ENCODE measurements at regions not wholly inside any gene's neighbourhood (a gene's known extent, or its start where the extent isn't known, plus 50 kb on each side); places are given as distances from the start of the nearest gene placed in this dataset.

DNA sequence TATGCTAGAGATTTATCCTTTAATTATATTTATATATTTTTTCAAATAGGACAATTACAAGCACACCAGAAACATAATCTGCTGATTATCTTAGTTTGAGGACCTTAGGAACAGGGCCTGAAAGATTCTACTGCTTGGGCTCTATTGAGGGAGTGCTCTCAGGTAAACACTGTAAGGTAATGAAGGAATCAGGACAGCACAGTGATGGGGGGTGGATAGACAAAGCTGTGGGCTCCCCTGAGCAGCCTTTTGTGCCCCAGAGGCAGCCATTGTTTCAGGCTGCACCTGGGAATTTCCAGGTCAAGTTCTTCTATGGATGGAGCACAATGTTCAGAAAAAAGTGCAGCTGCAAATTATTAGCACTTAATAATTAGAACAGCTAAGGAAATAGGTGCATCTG, 848.0 kb upstream of the CADM2 start:
- TF ChIP-seq, protein P1, sequence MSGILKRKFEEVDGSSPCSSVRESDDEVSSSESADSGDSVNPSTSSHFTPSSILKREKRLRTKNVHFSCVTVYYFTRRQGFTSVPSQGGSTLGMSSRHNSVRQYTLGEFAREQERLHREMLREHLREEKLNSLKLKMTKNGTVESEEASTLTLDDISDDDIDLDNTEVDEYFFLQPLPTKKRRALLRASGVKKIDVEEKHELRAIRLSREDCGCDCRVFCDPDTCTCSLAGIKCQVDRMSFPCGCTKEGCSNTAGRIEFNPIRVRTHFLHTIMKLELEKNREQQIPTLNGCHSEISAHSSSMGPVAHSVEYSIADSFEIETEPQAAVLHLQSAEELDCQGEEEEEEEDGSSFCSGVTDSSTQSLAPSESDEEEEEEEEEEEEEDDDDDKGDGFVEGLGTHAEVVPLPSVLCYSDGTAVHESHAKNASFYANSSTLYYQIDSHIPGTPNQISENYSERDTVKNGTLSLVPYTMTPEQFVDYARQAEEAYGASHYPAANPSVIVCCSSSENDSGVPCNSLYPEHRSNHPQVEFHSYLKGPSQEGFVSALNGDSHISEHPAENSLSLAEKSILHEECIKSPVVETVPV (CRISPR knock-in tag; IDR thresholded peaks at IDR 0.05) = no peak
- TF ChIP-seq ISL1 (CRISPR knock-in tag; IDR thresholded peaks at IDR 0.05) = no peak
- no peak for TF ChIP-seq CSDC2 (CRISPR knock-in tag; IDR thresholded peaks at IDR 0.05)
- no peak for TF ChIP-seq ZFP3 (CRISPR knock-in tag; IDR thresholded peaks at IDR 0.05)
- TF ChIP-seq OSR1 (CRISPR knock-in tag; IDR thresholded peaks at IDR 0.05) = no peak
- TF ChIP-seq ZNF70 (CRISPR knock-in tag; IDR thresholded peaks at IDR 0.05) = no peak
- TF ChIP-seq, protein P2, sequence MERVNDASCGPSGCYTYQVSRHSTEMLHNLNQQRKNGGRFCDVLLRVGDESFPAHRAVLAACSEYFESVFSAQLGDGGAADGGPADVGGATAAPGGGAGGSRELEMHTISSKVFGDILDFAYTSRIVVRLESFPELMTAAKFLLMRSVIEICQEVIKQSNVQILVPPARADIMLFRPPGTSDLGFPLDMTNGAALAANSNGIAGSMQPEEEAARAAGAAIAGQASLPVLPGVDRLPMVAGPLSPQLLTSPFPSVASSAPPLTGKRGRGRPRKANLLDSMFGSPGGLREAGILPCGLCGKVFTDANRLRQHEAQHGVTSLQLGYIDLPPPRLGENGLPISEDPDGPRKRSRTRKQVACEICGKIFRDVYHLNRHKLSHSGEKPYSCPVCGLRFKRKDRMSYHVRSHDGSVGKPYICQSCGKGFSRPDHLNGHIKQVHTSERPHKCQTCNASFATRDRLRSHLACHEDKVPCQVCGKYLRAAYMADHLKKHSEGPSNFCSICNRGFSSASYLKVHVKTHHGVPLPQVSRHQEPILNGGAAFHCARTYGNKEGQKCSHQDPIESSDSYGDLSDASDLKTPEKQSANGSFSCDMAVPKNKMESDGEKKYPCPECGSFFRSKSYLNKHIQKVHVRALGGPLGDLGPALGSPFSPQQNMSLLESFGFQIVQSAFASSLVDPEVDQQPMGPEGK (CRISPR knock-in tag; IDR thresholded peaks at IDR 0.05; ENCODE audit: borderline replicate concordance) = no peak
- no peak for TF ChIP-seq ZC3H10 (CRISPR knock-in tag; IDR thresholded peaks at IDR 0.05)
- no peak for TF ChIP-seq PPARA (CRISPR knock-in tag; IDR thresholded peaks at IDR 0.05; ENCODE audit: borderline replicate concordance)
- TF ChIP-seq, protein P3, sequence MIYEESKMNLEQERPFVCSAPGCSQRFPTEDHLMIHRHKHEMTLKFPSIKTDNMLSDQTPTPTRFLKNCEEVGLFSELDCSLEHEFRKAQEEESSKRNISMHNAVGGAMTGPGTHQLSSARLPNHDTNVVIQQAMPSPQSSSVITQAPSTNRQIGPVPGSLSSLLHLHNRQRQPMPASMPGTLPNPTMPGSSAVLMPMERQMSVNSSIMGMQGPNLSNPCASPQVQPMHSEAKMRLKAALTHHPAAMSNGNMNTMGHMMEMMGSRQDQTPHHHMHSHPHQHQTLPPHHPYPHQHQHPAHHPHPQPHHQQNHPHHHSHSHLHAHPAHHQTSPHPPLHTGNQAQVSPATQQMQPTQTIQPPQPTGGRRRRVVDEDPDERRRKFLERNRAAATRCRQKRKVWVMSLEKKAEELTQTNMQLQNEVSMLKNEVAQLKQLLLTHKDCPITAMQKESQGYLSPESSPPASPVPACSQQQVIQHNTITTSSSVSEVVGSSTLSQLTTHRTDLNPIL (CRISPR knock-in tag; IDR thresholded peaks at IDR 0.05; ENCODE audit: low read depth) = no peak

DNA sequence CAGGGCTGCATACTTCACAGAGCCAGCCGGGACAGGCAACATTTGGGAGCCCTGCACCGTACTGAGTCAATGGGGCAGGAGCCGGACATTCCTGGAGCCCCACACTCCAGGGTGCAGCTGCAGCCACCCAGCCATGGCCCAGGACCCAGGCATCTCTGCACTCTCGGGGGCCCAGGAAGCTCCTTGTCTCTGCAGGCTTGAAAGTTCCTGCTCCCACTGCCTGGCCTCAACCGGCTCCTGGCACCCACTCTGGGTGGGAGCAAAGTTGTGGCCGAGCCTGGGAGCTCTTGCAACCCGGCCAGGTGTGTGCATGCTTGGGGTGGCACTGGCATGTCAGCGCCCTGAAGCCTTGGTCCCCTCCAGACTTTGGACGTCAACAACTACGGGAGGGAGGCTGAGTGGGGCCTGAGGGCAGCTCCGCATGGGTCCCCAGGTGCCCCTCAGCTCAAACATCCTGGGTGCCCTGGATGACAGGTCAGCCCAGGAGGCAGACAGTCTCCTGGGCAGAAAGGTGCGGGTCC, 833.5 kb upstream of the CADM2 start:
- ATAC-seq = no peak
- TF ChIP-seq ESRRG (CRISPR knock-in tag; IDR thresholded peaks at IDR 0.05) = no peak
- TF ChIP-seq TOX (CRISPR knock-in tag; IDR thresholded peaks at IDR 0.05; ENCODE audit: borderline replicate concordance) = no peak
- no peak for TF ChIP-seq RARB (CRISPR knock-in tag; IDR thresholded peaks at IDR 0.05)
- no peak for TF ChIP-seq CSDC2 (CRISPR knock-in tag; IDR thresholded peaks at IDR 0.05)
- no peak for TF ChIP-seq ZC3H10 (CRISPR knock-in tag; IDR thresholded peaks at IDR 0.05)
- no peak for TF ChIP-seq ZNF70 (CRISPR knock-in tag; IDR thresholded peaks at IDR 0.05)
- TF ChIP-seq, protein P4, sequence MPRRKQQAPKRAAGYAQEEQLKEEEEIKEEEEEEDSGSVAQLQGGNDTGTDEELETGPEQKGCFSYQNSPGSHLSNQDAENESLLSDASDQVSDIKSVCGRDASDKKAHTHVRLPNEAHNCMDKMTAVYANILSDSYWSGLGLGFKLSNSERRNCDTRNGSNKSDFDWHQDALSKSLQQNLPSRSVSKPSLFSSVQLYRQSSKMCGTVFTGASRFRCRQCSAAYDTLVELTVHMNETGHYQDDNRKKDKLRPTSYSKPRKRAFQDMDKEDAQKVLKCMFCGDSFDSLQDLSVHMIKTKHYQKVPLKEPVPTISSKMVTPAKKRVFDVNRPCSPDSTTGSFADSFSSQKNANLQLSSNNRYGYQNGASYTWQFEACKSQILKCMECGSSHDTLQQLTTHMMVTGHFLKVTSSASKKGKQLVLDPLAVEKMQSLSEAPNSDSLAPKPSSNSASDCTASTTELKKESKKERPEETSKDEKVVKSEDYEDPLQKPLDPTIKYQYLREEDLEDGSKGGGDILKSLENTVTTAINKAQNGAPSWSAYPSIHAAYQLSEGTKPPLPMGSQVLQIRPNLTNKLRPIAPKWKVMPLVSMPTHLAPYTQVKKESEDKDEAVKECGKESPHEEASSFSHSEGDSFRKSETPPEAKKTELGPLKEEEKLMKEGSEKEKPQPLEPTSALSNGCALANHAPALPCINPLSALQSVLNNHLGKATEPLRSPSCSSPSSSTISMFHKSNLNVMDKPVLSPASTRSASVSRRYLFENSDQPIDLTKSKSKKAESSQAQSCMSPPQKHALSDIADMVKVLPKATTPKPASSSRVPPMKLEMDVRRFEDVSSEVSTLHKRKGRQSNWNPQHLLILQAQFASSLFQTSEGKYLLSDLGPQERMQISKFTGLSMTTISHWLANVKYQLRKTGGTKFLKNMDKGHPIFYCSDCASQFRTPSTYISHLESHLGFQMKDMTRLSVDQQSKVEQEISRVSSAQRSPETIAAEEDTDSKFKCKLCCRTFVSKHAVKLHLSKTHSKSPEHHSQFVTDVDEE (CRISPR knock-in tag; IDR thresholded peaks at IDR 0.05) = no peak
- TF ChIP-seq OSR1 (CRISPR knock-in tag; IDR thresholded peaks at IDR 0.05) = no peak
- no peak for TF ChIP-seq GLIS3 (CRISPR knock-in tag; IDR thresholded peaks at IDR 0.05)
- TF ChIP-seq, protein P3 (CRISPR knock-in tag; IDR thresholded peaks at IDR 0.05; ENCODE audit: low read depth) = no peak
- no peak for TF ChIP-seq ISL1 (CRISPR knock-in tag; IDR thresholded peaks at IDR 0.05)

More for the DNA sequence above, 848.0 kb upstream of the CADM2 start:
- ATAC-seq = no peak

DNA sequence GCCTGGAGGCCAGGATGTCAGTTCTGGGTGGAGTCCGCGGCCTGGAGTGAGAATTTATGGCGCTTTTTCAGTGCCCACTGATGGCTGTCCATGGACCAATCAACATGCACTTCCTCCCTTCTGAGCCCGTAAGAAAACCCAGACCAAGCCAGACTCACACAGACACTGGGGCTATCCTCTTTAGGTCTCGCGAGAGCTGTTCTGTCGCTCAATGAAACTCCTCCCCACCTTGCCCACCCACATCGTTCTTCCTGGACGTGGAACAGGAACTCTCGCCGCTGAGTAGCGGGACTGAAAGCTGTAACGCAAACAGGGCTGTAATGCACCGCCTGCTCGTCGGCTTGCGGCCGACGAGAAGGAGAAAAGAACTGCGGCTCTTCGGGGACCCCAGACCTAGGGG, 833.0 kb upstream of the CADM2 start:
- ATAC-seq = no peak; the same call in 2 of the 3 replicates
- TF ChIP-seq ZNF70 (CRISPR knock-in tag; IDR thresholded peaks at IDR 0.05) (no peak), SNAI2 (CRISPR knock-in tag; IDR thresholded peaks at IDR 0.05) (no peak), CSDC2 (CRISPR knock-in tag; IDR thresholded peaks at IDR 0.05) (no peak), ZFP30 (CRISPR knock-in tag; IDR thresholded peaks at IDR 0.05) (no peak), TOX (CRISPR knock-in tag; IDR thresholded peaks at IDR 0.05; ENCODE audit: borderline replicate concordance) (no peak), BACH2 (CRISPR knock-in tag; IDR thresholded peaks at IDR 0.05; ENCODE audit: borderline replicate concordance) (no peak), ARNTL (CRISPR knock-in tag; IDR thresholded peaks at IDR 0.05; ENCODE audit: borderline replicate concordance, low read depth) (no peak), PPARA (CRISPR knock-in tag; IDR thresholded peaks at IDR 0.05; ENCODE audit: borderline replicate concordance) (no peak), RARB (CRISPR knock-in tag; IDR thresholded peaks at IDR 0.05) (no peak), GLIS3 (CRISPR knock-in tag; IDR thresholded peaks at IDR 0.05) (no peak), ZC3H10 (CRISPR knock-in tag; IDR thresholded peaks at IDR 0.05) (no peak), ZNF8 (CRISPR knock-in tag; IDR thresholded peaks at IDR 0.05) (no peak)
- TF ChIP-seq, protein P1 (CRISPR knock-in tag; IDR thresholded peaks at IDR 0.05) = no peak
- TF ChIP-seq, protein P5, sequence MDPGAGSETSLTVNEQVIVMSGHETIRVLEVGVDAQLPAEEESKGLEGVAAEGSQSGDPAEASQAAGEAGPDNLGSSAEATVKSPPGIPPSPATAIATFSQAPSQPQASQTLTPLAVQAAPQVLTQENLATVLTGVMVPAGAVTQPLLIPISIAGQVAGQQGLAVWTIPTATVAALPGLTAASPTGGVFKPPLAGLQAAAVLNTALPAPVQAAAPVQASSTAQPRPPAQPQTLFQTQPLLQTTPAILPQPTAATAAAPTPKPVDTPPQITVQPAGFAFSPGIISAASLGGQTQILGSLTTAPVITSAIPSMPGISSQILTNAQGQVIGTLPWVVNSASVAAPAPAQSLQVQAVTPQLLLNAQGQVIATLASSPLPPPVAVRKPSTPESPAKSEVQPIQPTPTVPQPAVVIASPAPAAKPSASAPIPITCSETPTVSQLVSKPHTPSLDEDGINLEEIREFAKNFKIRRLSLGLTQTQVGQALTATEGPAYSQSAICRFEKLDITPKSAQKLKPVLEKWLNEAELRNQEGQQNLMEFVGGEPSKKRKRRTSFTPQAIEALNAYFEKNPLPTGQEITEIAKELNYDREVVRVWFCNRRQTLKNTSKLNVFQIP (CRISPR knock-in tag; IDR thresholded peaks at IDR 0.05; ENCODE audit: borderline replicate concordance, low read depth) = no peak
- TF ChIP-seq, protein P3 (CRISPR knock-in tag; IDR thresholded peaks at IDR 0.05; ENCODE audit: low read depth) = no peak
